GM12865 (cell line): ENCODE measurements at regions not wholly inside any gene's neighbourhood (a gene's known extent, or its start where the extent isn't known, plus 50 kb on each side); places are given as distances from the start of the nearest gene placed in this dataset.
"Not testable (repeated sequence)": the region's sequence is repeated elsewhere in the genome, so short reads cannot be mapped to it uniquely, and the experiment has no call there.

Experiments used
- DNase-seq: peaks from one replicate; pipeline ENCODE4 v3.0.0; 2010; ENCODE audit warnings: low read depth
- H3K4me3 ChIP-seq: 2 replicates; pipeline ENCODE4 v1.5.1; 2011; ENCODE audit warnings: mild to moderate bottlenecking, low read depth, low read length, control low read depth

GRCh38 chr21:6120863-6121262 is 4400.5 kb upstream of the TPTE start:
- not testable (repeated sequence) for H3K4me3 ChIP-seq, DNase-seq

- not testable (repeated sequence) for H3K4me3 ChIP-seq, DNase-seq
These were observed 4398.8 kb upstream of the TPTE start for GRCh38 chr21:6122629-6123028.

DNA sequence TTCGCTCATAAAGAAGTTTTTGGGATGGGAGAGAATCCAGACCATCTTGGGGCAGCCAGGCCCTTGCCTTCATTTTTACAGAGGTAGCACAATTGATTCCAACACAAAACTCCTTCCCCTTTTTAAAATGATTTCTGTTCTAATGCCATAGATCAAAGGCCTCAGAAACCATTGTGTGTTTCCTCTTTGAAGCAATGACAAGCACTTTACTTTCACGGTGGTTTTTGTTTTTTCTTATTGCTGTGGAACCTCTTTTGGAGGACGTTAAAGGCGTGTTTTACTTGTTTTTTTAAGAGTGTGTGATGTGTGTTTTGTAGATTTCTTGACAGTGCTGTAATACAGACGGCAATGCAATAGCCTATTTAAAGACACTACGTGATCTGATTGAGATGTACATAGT is 4398.2 kb upstream of the TPTE start:
- DNase-seq: not testable (repeated sequence)

GRCh38 chr21:6125549-6126240 is 4395.7 kb upstream of the TPTE start:
- H3K4me3 ChIP-seq, DNase-seq: not testable (repeated sequence)

More for the DNA sequence above, 4398.2 kb upstream of the TPTE start:
- not testable (repeated sequence) for H3K4me3 ChIP-seq

- not testable (repeated sequence) for H3K4me3 ChIP-seq, DNase-seq
These were observed 4394.2 kb upstream of the TPTE start for GRCh38 chr21:6126976-6127732.

DNA sequence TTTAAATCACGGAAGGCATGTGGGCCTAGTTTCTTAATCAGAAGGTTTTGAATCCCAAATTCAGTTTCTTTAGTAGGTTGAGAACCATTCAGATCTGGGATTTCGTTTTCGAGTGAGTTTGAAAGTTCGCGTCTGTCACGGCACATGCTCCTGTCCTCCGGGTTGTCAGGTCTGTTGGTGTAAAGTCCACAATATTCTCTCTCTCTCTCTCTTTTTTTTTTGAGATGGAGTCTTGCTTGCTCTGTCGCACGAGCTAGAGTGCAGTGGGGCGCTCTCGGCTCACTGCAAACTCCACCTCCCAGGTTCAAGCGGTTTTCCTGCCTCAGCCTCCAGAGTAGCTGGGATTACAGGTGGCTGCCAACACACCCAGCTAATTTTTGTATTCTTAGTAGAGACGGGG is 4390.6 kb upstream of the TPTE start:
- not testable (repeated sequence) for DNase-seq, H3K4me3 ChIP-seq

- not testable (repeated sequence) for H3K4me3 ChIP-seq, DNase-seq
These were observed 4388.0 kb upstream of the TPTE start for GRCh38 chr21:6133373-6133772.

GRCh38 chr21:6133852-6134630 is 4387.3 kb upstream of the TPTE start:
- H3K4me3 ChIP-seq, DNase-seq: not testable (repeated sequence)

GRCh38 chr21:6136732-6137131 is 4384.7 kb upstream of the TPTE start:
- DNase-seq, H3K4me3 ChIP-seq: not testable (repeated sequence)

GRCh38 chr21:6138244-6139136 is 4382.9 kb upstream of the TPTE start:
- H3K4me3 ChIP-seq, DNase-seq: not testable (repeated sequence)

DNA sequence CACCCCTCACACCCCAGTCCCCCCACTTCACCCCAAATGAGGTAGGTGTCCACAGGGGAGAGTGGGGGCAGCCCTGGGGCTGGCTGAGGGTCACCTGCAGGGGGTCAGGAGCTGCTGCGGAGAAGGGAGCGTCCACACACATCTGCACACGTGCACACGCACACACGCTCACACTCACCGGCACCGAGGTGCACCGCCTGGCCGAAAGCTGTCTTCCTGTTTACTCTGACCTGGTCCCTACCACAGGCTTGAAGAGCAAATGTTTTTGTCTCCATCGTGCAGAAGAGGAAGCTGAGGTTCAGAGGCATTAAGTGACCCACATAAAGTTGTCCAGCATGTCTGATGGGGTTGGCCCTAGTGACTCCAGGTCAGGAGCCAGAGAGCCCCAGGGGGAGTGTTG is 4382.1 kb upstream of the TPTE start:
- H3K4me3 ChIP-seq, DNase-seq: not testable (repeated sequence)

DNA sequence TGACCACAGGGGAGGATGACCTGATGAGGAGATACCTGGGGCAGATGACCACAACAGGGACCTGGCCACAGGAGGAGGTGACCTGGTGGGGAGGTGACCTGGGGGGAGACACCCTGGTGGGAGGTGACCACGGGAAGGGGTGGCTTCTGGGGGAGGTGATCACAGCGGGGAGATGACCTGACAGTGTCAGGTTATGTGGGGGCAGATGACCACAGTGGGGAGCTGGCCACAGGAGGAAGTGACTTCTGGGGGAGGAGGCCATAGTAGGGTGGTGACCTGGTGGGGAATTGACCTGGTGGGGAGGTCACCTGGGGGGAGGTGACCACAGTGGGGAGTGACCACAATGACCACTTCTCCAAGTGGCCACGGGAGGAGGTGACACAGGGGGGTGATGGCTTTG is 4381.5 kb upstream of the TPTE start:
- DNase-seq, H3K4me3 ChIP-seq: not testable (repeated sequence)

- not testable (repeated sequence) for H3K4me3 ChIP-seq, DNase-seq
These were observed 4380.8 kb upstream of the TPTE start for GRCh38 chr21:6140467-6141137.

- DNase-seq, H3K4me3 ChIP-seq: not testable (repeated sequence)
These were observed 4380.3 kb upstream of the TPTE start for GRCh38 chr21:6141138-6141474.

GRCh38 chr21:6153154-6153553 is 4368.2 kb upstream of the TPTE start:
- H3K4me3 ChIP-seq, DNase-seq: not testable (repeated sequence)

DNA sequence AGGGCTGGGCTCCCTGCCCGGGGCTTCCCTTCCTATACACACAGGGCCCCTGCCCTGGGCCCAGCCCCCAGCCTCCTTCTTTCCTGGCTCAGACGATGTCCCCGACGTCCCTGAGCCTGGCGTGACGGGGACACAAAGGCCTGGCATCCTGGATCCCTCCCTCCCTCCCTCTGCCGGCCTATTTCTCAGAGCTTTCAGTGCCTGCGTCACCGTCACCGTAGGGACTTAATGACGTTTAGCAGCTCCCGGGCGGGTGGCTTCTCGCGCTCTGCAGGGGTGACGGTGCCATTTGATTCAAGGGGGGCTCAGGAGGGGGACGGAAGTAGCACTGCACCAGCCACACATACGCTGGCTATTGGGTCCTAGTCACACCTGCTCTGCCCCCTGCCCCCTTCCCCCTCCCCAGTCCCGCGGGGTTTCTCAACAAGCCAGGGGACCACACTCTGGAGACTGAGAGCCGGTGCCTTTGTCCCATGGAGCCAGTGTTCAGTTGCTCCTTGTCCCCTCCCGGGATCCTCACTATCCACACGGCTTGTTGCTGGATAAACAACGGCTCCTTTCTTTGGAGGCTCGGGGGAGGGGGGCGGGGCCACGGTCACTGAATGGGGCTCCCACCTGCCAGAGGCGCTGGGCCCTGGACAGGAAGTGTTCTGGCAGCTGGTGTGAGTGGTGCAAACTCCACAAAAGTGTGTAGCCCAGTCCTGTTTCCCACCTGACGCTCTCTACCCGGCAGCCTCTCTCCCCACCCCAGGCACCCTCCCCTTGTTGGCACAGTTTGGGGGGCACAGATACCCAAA is 4366.7 kb upstream of the TPTE start:
- not testable (repeated sequence) for DNase-seq, H3K4me3 ChIP-seq

GRCh38 chr21:6156712-6157389 is 4364.5 kb upstream of the TPTE start:
- DNase-seq, H3K4me3 ChIP-seq: not testable (repeated sequence)
